SH-SY5Y (cell line): ENCODE measurements at regions not wholly inside any gene's neighbourhood (a gene's known extent, or its start where the extent isn't known, plus 50 kb on each side); places are given as distances from the start of the nearest gene placed in this dataset.

Experiments
- GATA2 ChIP-seq: IDR thresholded peaks from 2 replicates; pipeline ENCODE4 v1.6.1; 2011; ENCODE audit warnings: mild to moderate bottlenecking, low read depth, low read length
- GATA3 ChIP-seq: IDR thresholded peaks from 2 replicates; pipeline ENCODE4 v1.6.1; 2011; ENCODE audit warnings: low read depth, mild to moderate bottlenecking, low read length, moderate library complexity

- TF ChIP-seq GATA3: no peak
- no peak for TF ChIP-seq GATA2
These were observed 89.9 kb upstream of the IPO9 start for GRCh38 chr1:201739080-201739479.
